ENCODE measurements at regions not wholly inside any gene's neighbourhood (a gene's known extent, or its start where the extent isn't known, plus 50 kb on each side); places are given as distances from the start of the nearest gene placed in this dataset.

DNA sequence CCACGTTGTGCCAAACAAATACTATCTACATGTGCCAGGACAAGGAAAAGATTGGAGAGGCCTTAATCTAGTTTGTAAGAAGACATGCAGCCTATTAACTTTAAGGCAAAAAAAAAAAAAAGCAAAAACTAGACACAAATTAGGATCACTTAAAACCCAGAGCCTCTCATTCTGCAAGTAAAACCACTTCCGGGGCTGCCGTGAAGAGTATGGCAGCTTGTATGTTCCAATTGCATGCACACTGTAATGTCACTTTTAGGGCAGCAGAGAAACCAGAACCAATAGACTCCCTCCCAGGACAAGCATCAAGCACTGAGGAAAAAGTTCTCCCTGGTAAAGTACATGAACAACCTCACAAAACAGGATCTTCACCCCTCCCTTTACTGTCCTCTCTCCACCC lies 70.6 kb downstream of the RSL24D1 start:
- in situ Hi-C loops (cut with MboI; ENCODE audit: low sequenced_read_pairs, unreplicated experiment), result no loop called here
- TF ChIP-seq, protein P1, sequence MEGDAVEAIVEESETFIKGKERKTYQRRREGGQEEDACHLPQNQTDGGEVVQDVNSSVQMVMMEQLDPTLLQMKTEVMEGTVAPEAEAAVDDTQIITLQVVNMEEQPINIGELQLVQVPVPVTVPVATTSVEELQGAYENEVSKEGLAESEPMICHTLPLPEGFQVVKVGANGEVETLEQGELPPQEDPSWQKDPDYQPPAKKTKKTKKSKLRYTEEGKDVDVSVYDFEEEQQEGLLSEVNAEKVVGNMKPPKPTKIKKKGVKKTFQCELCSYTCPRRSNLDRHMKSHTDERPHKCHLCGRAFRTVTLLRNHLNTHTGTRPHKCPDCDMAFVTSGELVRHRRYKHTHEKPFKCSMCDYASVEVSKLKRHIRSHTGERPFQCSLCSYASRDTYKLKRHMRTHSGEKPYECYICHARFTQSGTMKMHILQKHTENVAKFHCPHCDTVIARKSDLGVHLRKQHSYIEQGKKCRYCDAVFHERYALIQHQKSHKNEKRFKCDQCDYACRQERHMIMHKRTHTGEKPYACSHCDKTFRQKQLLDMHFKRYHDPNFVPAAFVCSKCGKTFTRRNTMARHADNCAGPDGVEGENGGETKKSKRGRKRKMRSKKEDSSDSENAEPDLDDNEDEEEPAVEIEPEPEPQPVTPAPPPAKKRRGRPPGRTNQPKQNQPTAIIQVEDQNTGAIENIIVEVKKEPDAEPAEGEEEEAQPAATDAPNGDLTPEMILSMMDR (IDR thresholded peaks at IDR 0.05; ENCODE audit: borderline replicate concordance, control extremely low read depth, extremely low read depth, insufficient read depth, missing control alignments), result no peak
- no peak for DNase-seq (ENCODE audit: low spot score)

DNA sequence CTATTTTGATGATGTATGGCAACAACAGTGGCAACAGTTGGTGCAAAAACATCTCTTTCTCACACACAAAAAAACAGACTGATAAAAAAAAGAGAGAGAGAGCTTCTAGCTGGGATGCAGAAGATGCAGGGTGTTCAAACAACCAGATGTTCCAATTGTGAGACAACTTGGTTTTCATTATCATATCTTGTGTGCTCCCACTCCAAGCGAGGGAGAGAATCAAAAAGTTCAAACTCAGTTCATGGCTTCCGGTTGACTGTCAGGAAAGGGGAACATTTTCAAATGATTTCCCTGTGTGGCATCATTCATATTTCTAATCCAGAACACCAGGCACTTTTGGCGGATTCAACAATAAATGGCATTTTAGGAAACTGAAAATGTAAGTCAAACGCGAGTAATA lies 72.1 kb downstream of the RSL24D1 start:
- in situ Hi-C loops (cut with MboI; ENCODE audit: low sequenced_read_pairs, unreplicated experiment), result no loop called here
- TF ChIP-seq, protein P1 (IDR thresholded peaks at IDR 0.05; ENCODE audit: borderline replicate concordance, control extremely low read depth, extremely low read depth, insufficient read depth, missing control alignments), result no peak
- DNase-seq (ENCODE audit: low spot score), result no peak

DNA sequence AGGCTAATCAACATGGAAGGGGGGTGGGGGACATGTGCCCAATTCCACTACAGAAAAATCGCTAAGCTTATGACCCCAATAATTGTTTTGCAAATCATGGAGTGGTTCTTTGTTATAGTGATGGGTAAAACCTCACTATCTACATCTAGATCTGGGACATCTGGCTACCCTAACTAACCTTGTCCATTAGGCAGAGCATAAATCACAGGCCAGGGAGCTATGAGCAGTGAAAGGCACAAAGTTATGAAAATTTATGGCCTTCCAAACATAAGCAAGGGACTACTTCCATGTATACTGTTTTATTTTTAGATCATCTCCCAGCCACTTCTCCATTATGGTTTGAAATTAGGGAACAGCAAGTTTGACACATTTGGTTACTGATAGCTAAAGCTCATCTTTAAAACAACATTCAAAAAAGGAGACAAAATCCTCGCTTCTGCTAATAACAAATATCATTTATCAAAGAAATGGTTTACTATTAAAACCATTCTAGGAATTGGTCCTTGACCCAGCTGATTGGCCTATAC lies 78.3 kb downstream of the RSL24D1 start:
- TF ChIP-seq, protein P1 (IDR thresholded peaks at IDR 0.05; ENCODE audit: borderline replicate concordance, control extremely low read depth, extremely low read depth, insufficient read depth, missing control alignments), result no peak
- no peak for DNase-seq (ENCODE audit: low spot score)
- in situ Hi-C loops (cut with MboI; ENCODE audit: low sequenced_read_pairs, unreplicated experiment), result no loop called here

DNA sequence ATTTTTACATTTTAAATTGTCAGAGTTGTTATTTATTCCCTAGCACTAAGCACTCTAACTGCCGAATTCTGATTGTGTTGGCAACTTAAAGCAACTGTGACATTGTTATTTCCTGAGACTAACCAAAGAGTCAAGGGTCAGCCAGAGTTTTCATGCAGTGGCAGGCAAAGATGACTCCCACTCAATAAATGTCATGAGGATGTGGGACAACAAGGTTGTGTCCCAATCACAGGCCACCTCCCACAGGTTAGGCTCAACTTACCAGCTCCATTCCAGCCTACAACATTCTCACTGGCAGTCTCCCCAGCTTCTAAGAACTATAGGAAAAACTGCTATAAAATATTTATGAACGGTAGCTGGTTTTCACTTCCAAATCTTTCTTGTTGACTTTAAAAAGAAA lies 80.1 kb downstream of the RSL24D1 start:
- TF ChIP-seq, protein P1 (IDR thresholded peaks at IDR 0.05; ENCODE audit: borderline replicate concordance, control extremely low read depth, extremely low read depth, insufficient read depth, missing control alignments), result no peak
- no peak for DNase-seq (ENCODE audit: low spot score)
- in situ Hi-C loops (cut with MboI; ENCODE audit: low sequenced_read_pairs, unreplicated experiment), result no loop called here

DNA sequence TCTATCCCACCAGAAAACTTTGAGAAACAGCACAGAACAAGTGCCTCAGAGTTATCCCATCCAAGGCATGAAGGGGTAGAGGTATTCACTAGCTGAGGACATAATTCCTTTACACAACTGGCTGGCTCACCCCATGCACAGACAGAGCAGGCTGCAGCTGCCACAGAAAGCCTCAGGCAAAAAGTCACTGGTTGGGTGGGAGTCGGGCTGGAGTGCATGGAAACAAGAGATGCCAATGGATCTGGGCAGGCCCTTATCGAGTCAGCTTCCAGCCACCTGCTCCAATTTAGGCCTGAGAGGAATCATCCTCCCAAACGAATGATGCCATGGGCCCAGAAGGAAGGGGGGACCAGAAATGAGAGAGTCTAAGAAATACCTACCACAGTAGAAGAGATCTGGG lies 83.0 kb downstream of the RSL24D1 start:
- DNase-seq (ENCODE audit: low spot score), result no peak
- TF ChIP-seq, protein P1 (IDR thresholded peaks at IDR 0.05; ENCODE audit: borderline replicate concordance, control extremely low read depth, extremely low read depth, insufficient read depth, missing control alignments), result no peak
- in situ Hi-C loops (cut with MboI; ENCODE audit: low sequenced_read_pairs, unreplicated experiment), result no loop called here

DNA sequence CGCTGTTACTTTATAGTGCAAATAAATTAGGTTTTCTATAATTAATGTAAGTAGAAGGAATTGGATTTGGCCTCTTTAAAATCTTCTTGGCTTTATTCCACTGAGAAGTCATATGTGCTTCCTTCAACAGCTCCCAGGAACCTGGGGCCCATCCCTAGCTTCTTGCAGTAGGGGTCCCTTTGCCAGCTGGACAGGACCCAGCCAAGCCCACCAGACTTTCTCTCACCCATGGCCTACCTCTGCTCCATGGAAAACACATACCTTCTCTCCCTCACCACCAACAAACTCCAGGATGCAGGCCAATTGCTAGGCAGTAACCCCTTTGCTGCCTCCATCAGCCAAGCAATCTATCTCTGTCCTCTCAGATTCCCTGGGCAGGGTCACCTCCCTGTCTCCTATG lies 84.0 kb downstream of the RSL24D1 start:
- TF ChIP-seq, protein P1 (IDR thresholded peaks at IDR 0.05; ENCODE audit: borderline replicate concordance, control extremely low read depth, extremely low read depth, insufficient read depth, missing control alignments), result no peak
- in situ Hi-C loops (cut with MboI; ENCODE audit: low sequenced_read_pairs, unreplicated experiment), result no loop called here
- DNase-seq (ENCODE audit: low spot score), result no peak

DNA sequence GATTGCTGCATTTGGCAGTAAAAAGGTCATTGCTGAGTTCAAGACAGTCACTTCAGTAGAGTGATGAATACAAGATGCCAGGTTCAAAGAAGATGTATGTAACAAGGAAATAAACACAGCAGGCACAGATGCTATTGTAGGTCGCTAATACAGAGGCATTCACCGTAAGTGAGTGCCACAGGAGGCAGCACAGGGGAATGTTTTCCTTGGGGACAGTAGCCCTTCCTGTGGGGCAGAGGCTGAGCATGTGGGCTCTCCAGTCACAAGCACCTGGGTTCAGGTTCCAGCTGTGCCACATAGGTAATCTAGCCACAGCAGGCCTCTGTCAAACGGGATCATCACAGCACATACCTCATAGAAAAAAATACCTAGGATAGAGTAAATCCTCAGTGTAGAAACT lies 86.3 kb downstream of the RSL24D1 start:
- in situ Hi-C loops (cut with MboI; ENCODE audit: low sequenced_read_pairs, unreplicated experiment), result no loop called here
- no peak for DNase-seq (ENCODE audit: low spot score)
- TF ChIP-seq, protein P1 (IDR thresholded peaks at IDR 0.05; ENCODE audit: borderline replicate concordance, control extremely low read depth, extremely low read depth, insufficient read depth, missing control alignments), result no peak

Measured in GM13976 (cell line).